Mesothelial cell of epicardium (in vitro differentiated cells): ENCODE measurements at regions not wholly inside any gene's neighbourhood (a gene's known extent, or its start where the extent isn't known, plus 50 kb on each side); places are given as distances from the start of the nearest gene placed in this dataset.

Experiments used
- DNase-seq, 2 experiments: peaks; one replicate each; pipeline ENCODE4 v3.0.0; 2021; ENCODE audit warnings: low spot score in 2 of 2; ENCODE audit not compliant: unreplicated experiment in 2 of 2
- H3K27ac Mint-ChIP-seq: 2 replicates; pipeline ENCODE4 v1.8.0; 2021; ENCODE audit warnings: mixed read lengths
- H3K27me3 Mint-ChIP-seq: 2 replicates; pipeline ENCODE4 v1.8.0; 2021; ENCODE audit warnings: low read depth, mixed read lengths
- H3K36me3 Mint-ChIP-seq: 2 replicates; pipeline ENCODE4 v1.8.0; 2021; ENCODE audit warnings: mixed read lengths
- H3K4me1 Mint-ChIP-seq: 2 replicates; pipeline ENCODE4 v1.8.0; 2021; ENCODE audit warnings: mixed read lengths
- H3K4me3 Mint-ChIP-seq: 2 replicates; pipeline ENCODE4 v1.8.0; 2021; ENCODE audit warnings: mild to moderate bottlenecking, moderate library complexity, mixed read lengths
- H3K9me3 Mint-ChIP-seq: 2 replicates; pipeline ENCODE4 v1.8.0; 2021; ENCODE audit warnings: mixed read lengths
- TF ChIP-seq, protein P1 (sequence below): fragments of 200-600 bp; sonication (generic); IDR thresholded peaks from one replicate; pipeline ENCODE4 v1.5.0; 2021; ENCODE audit warnings: antibody characterized with exemption; ENCODE audit not compliant: unreplicated experiment

DNA sequence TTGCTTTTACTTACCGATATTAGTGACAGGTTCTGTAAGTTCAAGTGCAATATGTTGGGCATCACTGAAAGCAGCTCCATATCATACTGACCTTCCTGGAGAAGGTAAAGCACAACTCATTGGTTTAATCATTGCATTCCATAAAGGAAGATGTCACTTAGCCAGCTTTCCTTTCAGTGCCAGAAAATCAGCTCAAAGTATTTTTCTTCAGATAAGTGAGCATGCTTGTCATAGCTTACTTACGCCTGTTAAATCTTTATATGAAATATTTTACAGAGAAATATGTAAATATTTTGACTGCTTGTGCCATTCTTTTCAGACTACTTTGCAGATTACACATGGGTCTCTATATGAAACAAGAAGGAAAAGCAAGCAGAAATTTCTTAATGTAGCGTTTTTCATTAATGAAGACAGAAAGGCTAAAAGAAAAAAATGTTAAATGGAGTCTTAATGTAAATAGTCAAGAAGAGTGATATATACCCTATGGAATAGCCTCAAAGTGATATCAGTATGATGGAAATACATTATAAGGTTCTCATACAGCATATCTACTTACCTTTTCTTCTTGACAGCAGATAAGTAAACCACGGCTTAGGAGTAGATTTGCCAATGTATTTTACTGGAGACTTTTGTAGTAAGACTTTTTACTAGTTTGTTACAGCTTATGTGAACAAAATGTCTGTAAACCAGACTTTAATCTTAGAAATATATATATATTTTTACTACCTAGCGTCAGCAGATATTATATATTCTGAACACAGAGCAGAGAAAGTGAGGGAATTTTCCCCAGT, 649.7 kb downstream of the METTL15 start:
- H3K4me1 Mint-ChIP-seq, result peaks cover 40% of the 10 kb centered on the region
- H3K36me3 Mint-ChIP-seq, result no peaks in the 10 kb centered on the region
- DNase-seq, result no peak
- peak overlapping the region; percentile 81 for H3K27ac Mint-ChIP-seq
- H3K9me3 Mint-ChIP-seq, result peaks cover 4% of the 10 kb centered on the region
- TF ChIP-seq, protein P1, sequence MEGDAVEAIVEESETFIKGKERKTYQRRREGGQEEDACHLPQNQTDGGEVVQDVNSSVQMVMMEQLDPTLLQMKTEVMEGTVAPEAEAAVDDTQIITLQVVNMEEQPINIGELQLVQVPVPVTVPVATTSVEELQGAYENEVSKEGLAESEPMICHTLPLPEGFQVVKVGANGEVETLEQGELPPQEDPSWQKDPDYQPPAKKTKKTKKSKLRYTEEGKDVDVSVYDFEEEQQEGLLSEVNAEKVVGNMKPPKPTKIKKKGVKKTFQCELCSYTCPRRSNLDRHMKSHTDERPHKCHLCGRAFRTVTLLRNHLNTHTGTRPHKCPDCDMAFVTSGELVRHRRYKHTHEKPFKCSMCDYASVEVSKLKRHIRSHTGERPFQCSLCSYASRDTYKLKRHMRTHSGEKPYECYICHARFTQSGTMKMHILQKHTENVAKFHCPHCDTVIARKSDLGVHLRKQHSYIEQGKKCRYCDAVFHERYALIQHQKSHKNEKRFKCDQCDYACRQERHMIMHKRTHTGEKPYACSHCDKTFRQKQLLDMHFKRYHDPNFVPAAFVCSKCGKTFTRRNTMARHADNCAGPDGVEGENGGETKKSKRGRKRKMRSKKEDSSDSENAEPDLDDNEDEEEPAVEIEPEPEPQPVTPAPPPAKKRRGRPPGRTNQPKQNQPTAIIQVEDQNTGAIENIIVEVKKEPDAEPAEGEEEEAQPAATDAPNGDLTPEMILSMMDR, result no peak
- no peak overlapping the region for H3K4me3 Mint-ChIP-seq
- H3K27me3 Mint-ChIP-seq, result no peaks in the 10 kb centered on the region

DNA sequence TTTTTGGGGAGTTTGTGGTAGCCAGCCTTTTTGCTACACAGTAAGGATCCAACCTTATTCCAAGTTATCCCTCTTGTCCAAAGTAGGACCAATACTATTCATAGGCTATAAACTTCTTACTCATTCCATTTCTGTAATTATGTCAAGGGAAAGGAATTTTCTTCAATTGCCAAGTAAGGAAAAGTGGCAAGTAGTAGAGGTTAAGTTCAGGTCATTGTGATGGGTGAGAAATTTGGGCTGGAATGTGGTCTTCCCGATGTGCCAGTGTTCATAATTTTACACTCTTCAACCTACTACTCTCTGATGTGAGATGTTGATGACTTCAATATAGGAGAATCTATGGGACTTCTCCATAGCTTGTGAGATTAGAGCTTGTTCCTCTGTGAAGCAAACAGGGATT, 648.8 kb downstream of the METTL15 start:
- H3K9me3 Mint-ChIP-seq, result peaks cover 4% of the 10 kb centered on the region
- peak overlapping the region; percentile 87 for H3K27ac Mint-ChIP-seq
- no peaks in the 10 kb centered on the region for H3K36me3 Mint-ChIP-seq
- no peaks in the 10 kb centered on the region for H3K27me3 Mint-ChIP-seq
- DNase-seq, result no peak
- TF ChIP-seq, protein P1, result no peak
- no peak overlapping the region for H3K4me3 Mint-ChIP-seq
- H3K4me1 Mint-ChIP-seq, result peaks cover 36% of the 10 kb centered on the region

DNA sequence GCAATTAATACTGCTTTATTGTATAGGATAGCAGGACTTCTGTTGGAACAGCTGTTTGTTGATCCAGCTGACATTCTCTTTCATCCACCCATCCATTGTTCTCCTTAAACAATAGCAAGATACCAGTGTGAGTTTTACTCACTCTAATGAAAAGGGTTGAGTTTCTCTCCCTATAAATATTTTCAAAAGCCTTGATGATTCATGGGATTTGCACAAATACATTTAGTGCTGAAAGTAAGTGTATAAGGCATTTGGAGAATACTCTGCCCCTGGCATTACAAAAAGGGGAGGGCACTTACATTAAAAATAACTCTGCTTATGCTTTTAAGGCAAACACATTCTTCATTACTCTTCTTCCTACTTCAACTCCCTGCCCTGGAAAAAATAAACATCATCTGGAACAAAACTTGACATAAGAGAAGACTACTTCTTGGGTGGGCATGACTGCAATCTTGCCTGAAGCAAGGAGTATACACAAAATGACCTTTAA, 634.9 kb downstream of the METTL15 start:
- H3K36me3 Mint-ChIP-seq, result peaks cover 8% of the 10 kb centered on the region
- H3K9me3 Mint-ChIP-seq, result peaks cover 17% of the 10 kb centered on the region
- H3K27ac Mint-ChIP-seq, result peak overlapping the region; percentile 1
- no peak for DNase-seq
- TF ChIP-seq, protein P1, result no peak
- H3K4me3 Mint-ChIP-seq, result no peak overlapping the region
- H3K4me1 Mint-ChIP-seq, result peaks cover 48% of the 10 kb centered on the region
- H3K27me3 Mint-ChIP-seq, result no peaks in the 10 kb centered on the region

DNA sequence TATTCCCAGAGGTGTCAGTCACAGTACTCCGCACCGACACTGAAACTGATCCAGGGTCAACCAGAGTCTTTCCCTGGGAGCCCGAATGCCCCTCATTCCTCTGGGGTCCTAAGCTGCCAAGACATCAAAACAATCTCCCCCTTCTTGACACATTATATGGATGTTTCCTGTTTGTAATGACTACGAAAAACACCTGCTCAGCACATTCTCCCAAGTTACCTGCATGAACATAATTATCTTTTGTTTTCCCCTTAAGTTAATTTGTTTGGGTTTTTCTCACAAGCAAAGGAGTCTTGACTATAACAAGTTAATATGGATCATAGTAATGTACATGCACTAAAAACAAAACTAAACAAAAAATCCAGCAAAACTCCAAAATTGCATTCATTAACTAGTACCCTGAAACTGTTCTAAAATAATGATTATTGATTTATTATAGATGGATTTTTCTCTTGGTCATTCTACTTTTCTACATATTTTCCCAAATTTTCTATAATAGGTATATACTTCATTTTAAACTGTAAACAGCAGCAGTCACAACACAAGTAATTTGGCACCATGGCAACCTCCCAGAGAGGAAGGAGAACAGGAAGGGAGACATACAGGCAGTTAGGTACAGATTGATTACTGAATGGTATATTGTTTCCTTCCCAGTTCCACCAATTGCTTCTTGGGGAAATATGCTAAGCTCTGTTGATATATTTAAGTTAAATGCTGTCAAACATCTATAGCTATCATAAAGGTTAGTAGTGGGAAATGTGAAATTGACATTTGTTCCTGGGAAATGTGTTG, 631.5 kb downstream of the METTL15 start:
- no peaks in the 10 kb centered on the region for H3K36me3 Mint-ChIP-seq
- TF ChIP-seq, protein P1, result no peak
- peak overlapping the region; percentile 91 for H3K27ac Mint-ChIP-seq
- H3K27me3 Mint-ChIP-seq, result no peaks in the 10 kb centered on the region
- H3K4me1 Mint-ChIP-seq, result peaks cover 50% of the 10 kb centered on the region
- no peak overlapping the region for H3K4me3 Mint-ChIP-seq
- H3K9me3 Mint-ChIP-seq, result peaks cover 9% of the 10 kb centered on the region
- DNase-seq, result no peak

DNA sequence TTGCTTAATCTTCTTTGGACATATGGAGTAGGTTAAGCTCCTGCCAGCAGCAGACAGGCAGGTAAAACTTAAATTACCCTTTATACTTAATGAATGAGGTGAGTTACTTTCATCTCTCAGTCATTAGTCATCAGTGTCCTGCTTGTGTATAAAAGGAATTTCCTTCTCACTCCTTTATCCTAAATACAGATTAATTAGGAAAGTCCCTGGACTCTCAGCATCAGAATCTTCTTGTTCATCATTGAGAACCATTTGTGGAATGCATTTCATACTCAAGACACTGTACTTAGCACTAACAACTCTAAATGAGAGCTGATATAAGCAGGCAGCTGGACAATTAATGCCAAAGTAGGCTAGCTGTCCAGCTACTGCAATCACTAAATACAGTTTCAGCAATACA, 630.4 kb downstream of the METTL15 start:
- peaks cover 50% of the 10 kb centered on the region for H3K4me1 Mint-ChIP-seq
- H3K9me3 Mint-ChIP-seq, result no peaks in the 10 kb centered on the region
- no peaks in the 10 kb centered on the region for H3K36me3 Mint-ChIP-seq
- H3K4me3 Mint-ChIP-seq, result no peak overlapping the region
- TF ChIP-seq, protein P1, result no peak
- DNase-seq, result no peak
- H3K27ac Mint-ChIP-seq, result peak overlapping the region; percentile 70
- H3K27me3 Mint-ChIP-seq, result no peaks in the 10 kb centered on the region
